PC-3 (cell line): ENCODE measurements at regions not wholly inside any gene's neighbourhood (a gene's known extent, or its start where the extent isn't known, plus 50 kb on each side); places are given as distances from the start of the nearest gene placed in this dataset.

ENCODE experiments used
- ATAC-seq: fragments of 200-7000 bp; cut with Tn5 transposase; 2 replicates; pipeline ENCODE4 v1.9.1; 2020; ENCODE audit warnings: mild to moderate bottlenecking, moderate library complexity
- BruUV-seq: library from RNA; stranded (reverse); fragments of 400-500 nt; replicated peaks from 2 replicates; lab custom pipeline; 2021; lab: Mats Ljungman, UMichigan
- CTCF ChIA-PET: fragments of 300-600 bp; sonication (Branson Sonifier 250); formaldehyde crosslinking; loops from one replicate; lab custom pipeline; 2022; ENCODE audit warnings: antibody characterized with exemption; lab: Charles Lee
- POLR2A ChIA-PET: fragments of 300-600 bp; sonication (Branson Sonifier 250); formaldehyde crosslinking; loops from one replicate; lab custom pipeline; 2022; ENCODE audit warnings: antibody characterized with exemption; ENCODE audit not compliant: unreplicated experiment; lab: Charles Lee
- DNase-seq: peaks from one replicate; pipeline ENCODE4 v3.0.0-alpha.2; 2015
- H2AFZ ChIP-seq: fragments of 300-600 bp; sonication (generic); 2 replicates; pipeline ENCODE4 v1.6.0; 2016; ENCODE audit warnings: antibody characterized with exemption, low read length
- H3F3A ChIP-seq: fragments of 300-600 bp; sonication (generic); one replicate; pipeline ENCODE4 v1.6.0; 2017; ENCODE audit warnings: antibody characterized with exemption, low read length, control low read depth, mild to moderate bottlenecking; ENCODE audit not compliant: unreplicated experiment
- H3K27ac ChIP-seq: fragments of 300-600 bp; sonication (generic); 2 replicates; pipeline ENCODE4 v1.5.1; 2016; ENCODE audit warnings: mild to moderate bottlenecking, low read length
- H3K27me3 ChIP-seq: fragments of 300-600 bp; sonication (generic); 2 replicates; pipeline ENCODE4 v1.6.1; 2016; ENCODE audit warnings: low read length, mixed read lengths
- H3K36me3 ChIP-seq: fragments of 300-600 bp; sonication (generic); 2 replicates; pipeline ENCODE4 v1.6.1; 2016; ENCODE audit warnings: low read depth, mixed run types, low read length, mixed read lengths
- H3K4me1 ChIP-seq: fragments of 300-600 bp; sonication (generic); 2 replicates; pipeline ENCODE4 v1.5.1; 2016; ENCODE audit warnings: low read length; ENCODE audit not compliant: insufficient read depth
- H3K4me2 ChIP-seq: fragments of 300-600 bp; sonication (generic); 2 replicates; pipeline ENCODE4 v1.6.0; 2016; ENCODE audit warnings: low read length
- H3K4me3 ChIP-seq: fragments of 300-600 bp; sonication (generic); 2 replicates; pipeline ENCODE4 v1.5.1; 2016; ENCODE audit warnings: mild to moderate bottlenecking, low read length, mixed read lengths
- H3K79me2 ChIP-seq: fragments of 300-600 bp; sonication (generic); 2 replicates; pipeline ENCODE4 v1.6.1; 2017; ENCODE audit warnings: low read length, mixed read lengths
- H3K9ac ChIP-seq: fragments of 300-600 bp; sonication (generic); 2 replicates; pipeline ENCODE4 v1.6.0; 2016; ENCODE audit warnings: mild to moderate bottlenecking, low read length
- H3K9me2 ChIP-seq: fragments of 300-600 bp; sonication (generic); replicated peaks from 2 replicates; pipeline ENCODE4 v1.6.1; 2016; ENCODE audit warnings: mixed run types, low read length, mixed read lengths
- H3K9me3 ChIP-seq: fragments of 300-600 bp; sonication (generic); 2 replicates; pipeline ENCODE4 v1.6.1; 2016; ENCODE audit warnings: low read length, mixed read lengths
- H4K20me1 ChIP-seq: fragments of 300-600 bp; sonication (generic); 2 replicates; pipeline ENCODE4 v1.6.1; 2016; ENCODE audit warnings: low read length, mixed read lengths
- EZH2 ChIP-seq: fragments of 300-600 bp; sonication (generic); IDR thresholded peaks from one replicate; pipeline ENCODE4 v1.6.1; 2017; ENCODE audit warnings: antibody characterized with exemption, mild to moderate bottlenecking, low read length; ENCODE audit not compliant: unreplicated experiment
- EZH2phosphoT487 ChIP-seq: fragments of 300-600 bp; sonication (generic); IDR thresholded peaks from 2 replicates; pipeline ENCODE4 v1.6.1; 2018; ENCODE audit warnings: mild to moderate bottlenecking, antibody characterized with exemption, low read length, borderline replicate concordance
- intact Hi-C: fragments of 100-400 bp; cut with micrococcal nuclease; formaldehyde crosslinking; loops from 2 replicates; pipeline ENCODE4 v1.9.0; 2023
- TF ChIP-seq, protein P1 (sequence below): fragments of 300-600 bp; sonication (generic); conservative IDR thresholded peaks from 2 replicates; pipeline ENCODE4 v1.5.1; 2017; ENCODE audit warnings: antibody characterized with exemption, low read depth, mild to moderate bottlenecking, low read length

- intact Hi-C loops, result no loop called here
- Histone ChIP-seq H3K36me3 (no peaks in the 10 kb centered on the region), H3K27me3 (peaks cover 87% of the 10 kb centered on the region), H3K9me2 (no peaks in the 10 kb centered on the region), H3K9me3 (no peaks in the 10 kb centered on the region), H3F3A (no peaks in the 10 kb centered on the region), H3K9ac (no peak overlapping the region), H3K4me3 (no peak overlapping the region), H3K4me1 (no peaks in the 10 kb centered on the region), H3K79me2 (no peaks in the 10 kb centered on the region), H3K4me2 (no peak overlapping the region), H2AFZ (no peak overlapping the region), H3K27ac (no peak overlapping the region), H4K20me1 (no peaks in the 10 kb centered on the region)
- ATAC-seq, result no peak
- TF ChIP-seq EZH2phosphoT487 (no peak), EZH2 (no peak)
- TF ChIP-seq, protein P1, sequence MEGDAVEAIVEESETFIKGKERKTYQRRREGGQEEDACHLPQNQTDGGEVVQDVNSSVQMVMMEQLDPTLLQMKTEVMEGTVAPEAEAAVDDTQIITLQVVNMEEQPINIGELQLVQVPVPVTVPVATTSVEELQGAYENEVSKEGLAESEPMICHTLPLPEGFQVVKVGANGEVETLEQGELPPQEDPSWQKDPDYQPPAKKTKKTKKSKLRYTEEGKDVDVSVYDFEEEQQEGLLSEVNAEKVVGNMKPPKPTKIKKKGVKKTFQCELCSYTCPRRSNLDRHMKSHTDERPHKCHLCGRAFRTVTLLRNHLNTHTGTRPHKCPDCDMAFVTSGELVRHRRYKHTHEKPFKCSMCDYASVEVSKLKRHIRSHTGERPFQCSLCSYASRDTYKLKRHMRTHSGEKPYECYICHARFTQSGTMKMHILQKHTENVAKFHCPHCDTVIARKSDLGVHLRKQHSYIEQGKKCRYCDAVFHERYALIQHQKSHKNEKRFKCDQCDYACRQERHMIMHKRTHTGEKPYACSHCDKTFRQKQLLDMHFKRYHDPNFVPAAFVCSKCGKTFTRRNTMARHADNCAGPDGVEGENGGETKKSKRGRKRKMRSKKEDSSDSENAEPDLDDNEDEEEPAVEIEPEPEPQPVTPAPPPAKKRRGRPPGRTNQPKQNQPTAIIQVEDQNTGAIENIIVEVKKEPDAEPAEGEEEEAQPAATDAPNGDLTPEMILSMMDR, result no peak
- ChIA-PET POLR2A (no interaction called here), CTCF (no interaction called here)
- no peak for DNase-seq
- BruUV-seq, result no TSS peak
Measured at GRCh38 chr20:48455651-48456365, 372.0 kb downstream of the PREX1 start.

DNA sequence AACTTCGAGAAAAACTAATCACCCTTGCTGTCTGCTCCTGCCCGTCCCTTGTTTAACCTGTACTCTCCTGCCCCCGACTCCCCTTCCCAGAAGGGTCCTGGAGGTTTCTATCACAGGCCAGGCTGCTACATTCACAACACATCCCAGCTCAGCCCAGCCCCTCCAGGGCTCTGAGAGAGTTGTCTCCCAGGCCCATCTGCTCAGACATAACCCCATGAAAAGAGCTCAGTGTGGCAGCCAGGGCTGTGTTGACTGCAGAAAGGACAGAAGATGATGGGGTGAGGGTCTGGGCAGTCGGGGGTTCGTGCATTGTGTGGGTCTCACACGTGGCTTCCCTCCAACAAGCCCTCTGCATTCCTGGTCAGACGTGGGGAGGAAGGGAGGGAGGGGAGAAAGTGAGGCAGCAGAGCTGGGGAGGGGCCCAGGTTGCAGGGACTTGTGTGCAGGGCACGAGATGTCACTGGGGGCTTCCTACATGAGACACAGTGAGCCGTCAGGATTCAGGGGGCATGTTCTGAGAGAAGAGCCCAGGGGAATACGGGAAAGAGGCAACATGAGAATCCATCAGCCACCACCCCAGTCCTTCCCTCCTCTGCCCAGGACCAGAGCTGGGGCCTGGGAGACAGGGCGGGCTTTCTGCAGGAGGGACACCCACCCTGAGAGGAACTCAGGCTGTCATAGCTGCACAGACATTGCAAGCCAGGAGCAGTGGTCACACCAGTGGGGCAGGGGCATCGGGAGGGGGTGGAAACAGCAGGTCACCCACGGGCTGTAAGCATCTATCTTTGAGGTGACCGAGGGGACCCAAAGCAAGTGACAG lies 372.9 kb downstream of the PREX1 start:
- POLR2A ChIA-PET, result no interaction called here

More for the DNA sequence above, 372.9 kb downstream of the PREX1 start:
- no peak for DNase-seq
- H3K9me3 ChIP-seq, result no peaks in the 10 kb centered on the region
- H2AFZ ChIP-seq, result no peak overlapping the region
- CTCF ChIA-PET, result no interaction called here
- no TSS peak for BruUV-seq
- no peaks in the 10 kb centered on the region for H4K20me1 ChIP-seq
- H3K27ac ChIP-seq, result no peak overlapping the region
- H3K9ac ChIP-seq, result no peak overlapping the region
- no peaks in the 10 kb centered on the region for H3K36me3 ChIP-seq
- H3K4me2 ChIP-seq, result no peak overlapping the region
- no peak overlapping the region for H3K4me3 ChIP-seq
- H3K9me2 ChIP-seq, result no peaks in the 10 kb centered on the region
- peaks cover 79% of the 10 kb centered on the region for H3K27me3 ChIP-seq
- H3K4me1 ChIP-seq, result no peaks in the 10 kb centered on the region
- intact Hi-C loops, result no loop called here
- ATAC-seq, result no peak
- TF ChIP-seq EZH2phosphoT487, result no peak
- TF ChIP-seq, protein P1, result no peak
- TF ChIP-seq EZH2, result no peak
- no peaks in the 10 kb centered on the region for H3F3A ChIP-seq
- no peaks in the 10 kb centered on the region for H3K79me2 ChIP-seq
